Activated CD8-positive, alpha-beta T cell treated with anti-CD3 and anti-CD28 coated beads for 36 hours (primary cell): ENCODE measurements at regions not wholly inside any gene's neighbourhood (a gene's known extent, or its start where the extent isn't known, plus 50 kb on each side); places are given as distances from the start of the nearest gene placed in this dataset.

Source experiments
- ATAC-seq: fragments of 200-7000 bp; cut with Tn5 transposase; one replicate; pipeline ENCODE4 v1.10.0; 2021; ENCODE audit warnings: mild to moderate bottlenecking, moderate library complexity
- CTCF ChIA-PET: fragments of 350-600 bp; sonication (Branson Sonifier 250); formaldehyde crosslinking; loops from one replicate; lab custom pipeline; 2021; ENCODE audit warnings: antibody characterized with exemption; lab: Charles Lee
- POLR2A ChIA-PET: fragments of 350-600 bp; sonication (Branson Sonifier 250); formaldehyde crosslinking; loops from one replicate; lab custom pipeline; 2021; ENCODE audit warnings: antibody characterized with exemption; lab: Charles Lee
- DNase-seq: peaks from one replicate; pipeline ENCODE4 v3.0.0-alpha.2; 2020
- H3K27ac Mint-ChIP-seq: one replicate; pipeline ENCODE4 v1.8.0; 2021; ENCODE audit warnings: mild to moderate bottlenecking, mixed read lengths
- H3K27me3 Mint-ChIP-seq: one replicate; pipeline ENCODE4 v1.8.0; 2021; ENCODE audit warnings: mixed read lengths
- H3K36me3 Mint-ChIP-seq: one replicate; pipeline ENCODE4 v1.8.0; 2021; ENCODE audit warnings: low read depth, mixed read lengths
- H3K4me1 Mint-ChIP-seq: one replicate; pipeline ENCODE4 v1.8.0; 2021; ENCODE audit warnings: low read depth, mixed read lengths
- H3K4me3 Mint-ChIP-seq: one replicate; pipeline ENCODE4 v1.8.0; 2021; ENCODE audit warnings: mild to moderate bottlenecking, moderate library complexity, mixed read lengths
- H3K9me3 Mint-ChIP-seq: one replicate; pipeline ENCODE4 v1.8.0; 2021; ENCODE audit warnings: mixed read lengths
- CTCF ChIP-seq: fragments of 200-600 bp; IDR thresholded peaks from one replicate; pipeline ENCODE4 v1.8.0; 2022; ENCODE audit warnings: antibody characterized with exemption, mild to moderate bottlenecking
- intact Hi-C: fragments of 100-400 bp; cut with micrococcal nuclease; formaldehyde crosslinking; loops from one replicate; pipeline ENCODE4 v1.10.0; 2022

DNA sequence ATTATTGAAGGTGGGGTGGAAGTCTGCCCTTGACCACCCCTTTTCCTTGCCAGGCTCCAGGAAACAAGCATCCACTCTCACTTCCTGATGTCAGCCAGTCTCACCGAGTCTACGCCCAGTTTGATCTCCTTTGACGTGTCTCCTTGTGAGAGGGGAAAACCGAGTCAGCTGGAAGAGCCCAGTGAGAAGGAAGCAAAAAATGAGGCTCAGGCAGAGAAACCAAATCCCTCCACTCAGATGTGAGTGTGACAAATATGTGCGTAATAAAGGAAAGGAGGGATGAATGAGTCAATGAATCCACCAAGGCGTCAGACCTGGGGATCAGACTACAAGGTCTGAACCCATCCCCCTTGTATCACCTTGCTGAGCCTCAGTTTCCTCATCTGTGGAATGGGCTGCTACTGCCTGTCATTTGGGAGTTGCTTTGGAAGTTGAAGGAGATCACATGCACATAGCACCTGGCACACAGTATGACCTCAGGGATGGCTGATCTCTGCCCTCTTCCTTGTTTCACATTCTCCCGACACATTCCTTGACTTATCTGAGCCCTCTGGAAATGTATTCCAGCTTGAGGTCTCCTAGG is 61.3 kb upstream of the XPA start:
- CTCF ChIA-PET, result no interaction called here
- no peak for ATAC-seq
- intact Hi-C loops, result no loop called here

DNA sequence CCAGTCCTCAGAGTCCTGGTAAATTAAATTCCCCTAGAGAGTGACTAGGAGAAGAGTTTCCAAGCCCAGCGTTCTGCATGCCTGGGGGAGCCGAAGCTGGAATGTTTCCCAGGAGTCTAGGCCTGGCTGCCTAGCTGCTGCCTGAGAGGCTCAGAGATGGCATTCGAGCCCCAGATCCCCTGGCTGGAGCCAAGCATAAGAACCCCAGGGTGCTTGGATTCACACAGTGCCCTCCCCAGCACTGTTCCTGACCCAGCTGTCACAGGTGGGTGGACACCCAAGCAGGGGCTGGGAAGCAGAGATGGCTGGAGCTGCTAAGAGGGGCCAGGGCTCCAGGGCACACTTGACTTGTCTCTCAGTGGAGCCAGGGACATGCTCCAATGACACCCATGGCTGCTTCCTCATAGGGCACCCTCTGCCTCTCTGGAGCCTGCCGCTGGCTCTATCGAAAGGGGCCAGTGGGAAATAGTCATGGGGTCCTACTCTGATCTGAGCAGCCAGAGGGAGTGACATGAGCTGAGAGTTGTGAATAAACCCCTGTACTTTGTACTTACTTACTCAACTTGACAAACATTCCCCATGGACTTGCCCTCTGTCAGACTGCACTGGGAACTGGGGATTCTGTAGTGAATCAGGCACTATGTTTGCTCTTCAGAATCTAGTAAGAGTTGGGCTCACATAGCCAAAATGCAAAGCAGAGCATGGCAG is 62.6 kb upstream of the XPA start:
- TF ChIP-seq CTCF, result no peak
- CTCF ChIA-PET, result no interaction called here
- Mint-ChIP-seq H3K27me3 (peaks cover 31% of the 10 kb centered on the region), H3K27ac (no peak overlapping the region), H3K36me3 (no peaks in the 10 kb centered on the region), H3K4me3 (no peak overlapping the region), H3K4me1 (no peaks in the 10 kb centered on the region), H3K9me3 (peaks cover 1% of the 10 kb centered on the region)
- POLR2A ChIA-PET, result no interaction called here
- intact Hi-C loops, result no loop called here
- no peak for ATAC-seq
- no peak for DNase-seq

More for the DNA sequence above, 61.3 kb upstream of the XPA start:
- no peak for DNase-seq
- H3K27ac Mint-ChIP-seq, result no peak overlapping the region
- peaks cover 1% of the 10 kb centered on the region for H3K9me3 Mint-ChIP-seq
- no peak for TF ChIP-seq CTCF
- H3K36me3 Mint-ChIP-seq, result no peaks in the 10 kb centered on the region
- POLR2A ChIA-PET, result no interaction called here
- H3K4me1 Mint-ChIP-seq, result no peaks in the 10 kb centered on the region
- no peak overlapping the region for H3K4me3 Mint-ChIP-seq
- H3K27me3 Mint-ChIP-seq, result peaks cover 31% of the 10 kb centered on the region

- ChIA-PET CTCF (no interaction called here), POLR2A (no interaction called here)
- Mint-ChIP-seq H3K4me1 (no peaks in the 10 kb centered on the region), H3K4me3 (no peak overlapping the region), H3K9me3 (no peaks in the 10 kb centered on the region), H3K27me3 (peaks cover 34% of the 10 kb centered on the region), H3K36me3 (no peaks in the 10 kb centered on the region), H3K27ac (no peak overlapping the region)
- DNase-seq (no peak), ATAC-seq (no peak)
- intact Hi-C loops, result no loop called here
- no peak for TF ChIP-seq CTCF
These were observed 64.0 kb upstream of the XPA start for GRCh38 chr9:97761056-97761598.

DNA sequence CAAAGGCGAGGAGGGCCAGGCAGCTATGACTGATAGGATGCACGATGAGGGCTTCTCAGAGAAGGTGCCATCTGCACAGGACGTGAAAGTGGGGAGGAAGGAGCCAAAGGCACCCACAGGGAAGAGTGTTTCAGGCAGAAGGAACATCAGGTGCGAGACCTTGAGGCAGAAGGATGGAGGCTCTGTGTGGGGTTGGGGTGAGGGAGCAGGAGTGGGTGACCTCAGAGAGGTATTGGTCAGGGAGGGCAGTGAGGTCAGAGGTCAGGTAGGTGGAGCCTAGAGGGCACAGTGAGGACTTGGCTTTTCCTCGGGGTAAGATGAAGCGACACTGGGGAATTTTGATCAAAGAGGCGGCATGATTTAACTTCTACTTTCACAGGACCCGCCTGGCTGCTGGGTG is 64.7 kb upstream of the XPA start:
- no peaks in the 10 kb centered on the region for H3K9me3 Mint-ChIP-seq
- peaks cover 34% of the 10 kb centered on the region for H3K27me3 Mint-ChIP-seq
- H3K36me3 Mint-ChIP-seq, result no peaks in the 10 kb centered on the region
- ChIA-PET CTCF (no interaction called here), POLR2A (no interaction called here)
- H3K4me1 Mint-ChIP-seq, result no peaks in the 10 kb centered on the region
- TF ChIP-seq CTCF, result no peak
- DNase-seq (no peak), ATAC-seq (no peak)
- H3K4me3 Mint-ChIP-seq, result no peak overlapping the region
- intact Hi-C loops, result no loop called here
- H3K27ac Mint-ChIP-seq, result no peak overlapping the region

- Mint-ChIP-seq H3K9me3 (no peaks in the 10 kb centered on the region), H3K27ac (no peak overlapping the region), H3K4me1 (no peaks in the 10 kb centered on the region), H3K4me3 (no peak overlapping the region), H3K27me3 (peaks cover 35% of the 10 kb centered on the region), H3K36me3 (no peaks in the 10 kb centered on the region)
- ChIA-PET POLR2A (interaction anchor here (1.0 to 1.1 kb wide), 3 partner anchors 10 to 46 kb away, joined by 3 read pairs; no protein-coding TSS in a partner anchor), CTCF (interaction anchor here (1.1 to 1.3 kb wide), 2 partner anchors 125 to 127 kb away, joined by 3 to 4 read pairs; no protein-coding TSS in a partner anchor)
- ATAC-seq (no peak), DNase-seq (no peak)
- intact Hi-C loops, result no loop called here
- TF ChIP-seq CTCF, result no peak
These were observed 66.7 kb upstream of the XPA start for GRCh38 chr9:97763874-97764273.
